ENCODE measurements at regions not wholly inside any gene's neighbourhood (a gene's known extent, or its start where the extent isn't known, plus 50 kb on each side); places are given as distances from the start of the nearest gene placed in this dataset.

DNA sequence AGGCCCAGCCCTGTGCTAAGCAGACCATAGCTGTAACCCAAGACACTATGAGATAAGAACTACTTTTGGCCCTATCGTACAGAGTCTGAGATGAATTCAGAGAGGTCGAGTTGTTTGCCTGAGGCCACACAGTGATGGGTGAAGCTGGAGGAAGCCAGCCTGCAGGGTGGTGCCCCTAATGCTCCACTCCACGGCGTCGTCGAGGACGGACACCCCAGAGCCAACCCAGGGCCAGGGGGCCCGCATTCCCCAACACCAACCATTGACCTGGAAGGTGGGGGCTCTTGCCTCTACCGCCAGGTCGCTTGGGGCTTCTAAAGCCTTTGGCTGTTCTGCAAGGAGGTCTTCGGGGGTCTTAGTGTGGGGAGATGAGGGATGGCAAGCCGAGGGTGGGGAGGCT, 84.1 kb downstream of the IRF8 start:
- no peaks in the 10 kb centered on the region for H3K27me3 ChIP-seq (ENCODE audit: control insufficient read depth in 1 of 2, insufficient read depth in 2 of 2, low read length in 2 of 2)
- no peak overlapping the region for H3K9ac ChIP-seq (ENCODE audit: low read depth in 1 of 2, low read length in 2 of 2)
- peaks cover 43 to 45% of the 10 kb centered on the region in 2 donors for H3K4me1 ChIP-seq (ENCODE audit: control insufficient read depth in 1 of 2, insufficient read depth in 2 of 2, low read length in 2 of 2)
- no peaks in the 10 kb centered on the region for H3K36me3 ChIP-seq (ENCODE audit: control insufficient read depth in 1 of 2, insufficient read depth in 2 of 2, low read length in 2 of 2)
- H3K27ac ChIP-seq (ENCODE audit: low read depth, low read length): no peak overlapping the region
- no peak overlapping the region for H3K4me3 ChIP-seq (ENCODE audit: low read depth in 1 of 2, low read length in 2 of 2)
- H3K9me3 ChIP-seq (ENCODE audit: control insufficient read depth in 1 of 2, low read length in 2 of 2): no peaks in the 10 kb centered on the region

DNA sequence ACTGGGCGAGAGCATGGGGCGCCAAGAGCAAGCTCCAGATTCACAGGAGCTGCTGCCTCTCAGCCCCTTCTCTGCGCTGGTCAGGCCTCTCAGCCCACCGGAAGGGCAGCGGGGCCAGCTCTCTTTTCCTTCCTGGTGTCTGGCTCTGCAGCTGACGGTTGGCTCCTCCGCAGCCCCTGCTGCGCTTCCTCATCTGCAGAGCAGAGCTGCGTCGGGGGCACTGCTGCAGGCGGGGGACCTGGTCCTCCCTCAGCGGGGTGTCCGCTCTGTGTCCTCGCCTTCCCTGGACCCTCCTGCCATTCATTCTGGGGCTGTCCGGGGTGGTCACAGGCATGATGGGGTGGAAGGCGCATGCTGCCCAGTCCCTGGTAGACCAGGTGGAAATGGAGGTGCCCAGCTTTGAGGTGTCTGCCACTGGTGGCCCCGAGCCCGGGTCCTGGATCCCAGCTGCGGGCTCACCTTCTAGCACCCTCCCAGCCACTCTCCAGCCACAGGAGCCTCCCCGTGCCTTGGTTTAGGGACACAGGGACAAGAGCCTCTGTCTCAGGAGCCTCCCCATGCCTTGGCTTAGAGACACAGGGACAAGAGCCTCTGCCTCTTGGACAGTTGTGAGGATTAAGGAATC, 84.8 kb downstream of the IRF8 start:
- no peaks in the 10 kb centered on the region for H3K36me3 ChIP-seq (ENCODE audit: control insufficient read depth in 1 of 2, insufficient read depth in 2 of 2, low read length in 2 of 2)
- peak overlapping the region in 1 of 2 donors; percentile 15 for H3K9ac ChIP-seq (ENCODE audit: low read depth in 1 of 2, low read length in 2 of 2)
- no peaks in the 10 kb centered on the region for H3K9me3 ChIP-seq (ENCODE audit: control insufficient read depth in 1 of 2, low read length in 2 of 2)
- H3K4me3 ChIP-seq (ENCODE audit: low read depth in 1 of 2, low read length in 2 of 2): no peak overlapping the region
- no peak overlapping the region for H3K27ac ChIP-seq (ENCODE audit: low read depth, low read length)
- H3K4me1 ChIP-seq (ENCODE audit: control insufficient read depth in 1 of 2, insufficient read depth in 2 of 2, low read length in 2 of 2): peaks cover 43 to 45% of the 10 kb centered on the region in 2 donors
- H3K27me3 ChIP-seq (ENCODE audit: control insufficient read depth in 1 of 2, insufficient read depth in 2 of 2, low read length in 2 of 2): no peaks in the 10 kb centered on the region

DNA sequence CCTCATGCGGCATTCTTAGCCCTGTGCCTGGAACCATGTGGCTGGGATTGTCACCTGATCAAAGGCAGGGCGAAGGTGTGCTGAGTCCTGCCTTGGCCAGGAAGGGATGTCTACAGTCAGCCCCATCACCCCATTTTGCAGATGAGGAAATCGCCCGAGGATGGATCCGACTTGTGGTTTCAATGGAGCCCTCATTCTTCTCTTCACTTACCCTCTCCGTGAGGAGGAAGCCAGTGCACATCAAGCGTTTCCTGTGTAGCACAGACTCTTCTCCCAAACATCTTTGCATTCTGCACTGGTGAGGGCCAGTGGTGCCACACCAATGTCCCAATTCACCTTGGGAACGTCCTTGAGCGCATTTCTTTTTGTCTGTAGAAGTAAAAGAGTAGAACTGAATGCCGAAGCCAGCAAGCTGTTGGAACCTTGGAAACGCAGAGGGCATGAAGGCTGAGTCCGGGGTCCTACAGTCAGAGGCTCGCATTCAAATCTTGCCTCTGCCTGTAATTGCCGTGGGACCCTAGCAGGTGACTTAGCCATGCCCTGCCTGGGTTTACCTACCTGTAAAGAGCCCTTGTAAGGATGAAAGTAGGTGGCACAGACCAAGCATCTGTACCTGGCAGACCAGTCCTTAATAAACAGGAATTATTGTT, 85.4 kb downstream of the IRF8 start:
- Histone ChIP-seq H3K9me3 (ENCODE audit: control insufficient read depth in 1 of 2, low read length in 2 of 2) (no peaks in the 10 kb centered on the region), H3K4me1 (ENCODE audit: control insufficient read depth in 1 of 2, insufficient read depth in 2 of 2, low read length in 2 of 2) (peaks cover 39 to 40% of the 10 kb centered on the region in 2 donors), H3K27ac (ENCODE audit: low read depth, low read length) (no peak overlapping the region), H3K36me3 (ENCODE audit: control insufficient read depth in 1 of 2, insufficient read depth in 2 of 2, low read length in 2 of 2) (no peaks in the 10 kb centered on the region), H3K4me3 (ENCODE audit: low read depth in 1 of 2, low read length in 2 of 2) (no peak overlapping the region), H3K9ac (ENCODE audit: low read depth in 1 of 2, low read length in 2 of 2) (no peak overlapping the region), H3K27me3 (ENCODE audit: control insufficient read depth in 1 of 2, insufficient read depth in 2 of 2, low read length in 2 of 2) (no peaks in the 10 kb centered on the region)

DNA sequence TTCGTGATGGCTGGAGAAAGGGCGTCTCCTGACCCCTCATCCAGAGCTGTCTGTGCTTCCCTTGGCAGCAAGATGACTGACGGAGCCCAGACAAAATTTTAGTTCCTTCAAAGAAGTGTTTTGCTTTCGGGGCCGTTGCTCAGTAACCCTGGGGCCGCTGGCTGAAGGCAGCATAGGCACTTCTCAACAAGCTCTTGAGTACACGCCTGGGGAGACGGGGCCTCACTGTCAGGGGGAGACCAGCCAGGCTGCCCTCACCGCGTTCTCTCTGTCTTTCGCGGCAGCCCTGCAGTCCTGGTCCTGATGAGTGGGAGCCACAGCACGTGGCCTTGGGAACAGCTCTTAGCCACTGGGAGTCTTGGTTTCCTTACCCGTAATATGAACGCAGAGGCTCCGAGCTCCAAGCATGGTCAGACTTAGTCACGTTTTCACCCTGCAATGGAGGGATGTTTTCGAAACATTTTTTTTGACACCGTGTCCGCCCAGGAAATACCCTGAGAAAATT, 86.0 kb downstream of the IRF8 start:
- Histone ChIP-seq H3K9me3 (ENCODE audit: control insufficient read depth in 1 of 2, low read length in 2 of 2) (no peaks in the 10 kb centered on the region), H3K27me3 (ENCODE audit: control insufficient read depth in 1 of 2, insufficient read depth in 2 of 2, low read length in 2 of 2) (no peaks in the 10 kb centered on the region), H3K36me3 (ENCODE audit: control insufficient read depth in 1 of 2, insufficient read depth in 2 of 2, low read length in 2 of 2) (no peaks in the 10 kb centered on the region), H3K9ac (ENCODE audit: low read depth in 1 of 2, low read length in 2 of 2) (no peak overlapping the region), H3K4me3 (ENCODE audit: low read depth in 1 of 2, low read length in 2 of 2) (no peak overlapping the region), H3K27ac (ENCODE audit: low read depth, low read length) (no peak overlapping the region), H3K4me1 (ENCODE audit: control insufficient read depth in 1 of 2, insufficient read depth in 2 of 2, low read length in 2 of 2) (peaks cover 35 to 37% of the 10 kb centered on the region in 2 donors)

DNA sequence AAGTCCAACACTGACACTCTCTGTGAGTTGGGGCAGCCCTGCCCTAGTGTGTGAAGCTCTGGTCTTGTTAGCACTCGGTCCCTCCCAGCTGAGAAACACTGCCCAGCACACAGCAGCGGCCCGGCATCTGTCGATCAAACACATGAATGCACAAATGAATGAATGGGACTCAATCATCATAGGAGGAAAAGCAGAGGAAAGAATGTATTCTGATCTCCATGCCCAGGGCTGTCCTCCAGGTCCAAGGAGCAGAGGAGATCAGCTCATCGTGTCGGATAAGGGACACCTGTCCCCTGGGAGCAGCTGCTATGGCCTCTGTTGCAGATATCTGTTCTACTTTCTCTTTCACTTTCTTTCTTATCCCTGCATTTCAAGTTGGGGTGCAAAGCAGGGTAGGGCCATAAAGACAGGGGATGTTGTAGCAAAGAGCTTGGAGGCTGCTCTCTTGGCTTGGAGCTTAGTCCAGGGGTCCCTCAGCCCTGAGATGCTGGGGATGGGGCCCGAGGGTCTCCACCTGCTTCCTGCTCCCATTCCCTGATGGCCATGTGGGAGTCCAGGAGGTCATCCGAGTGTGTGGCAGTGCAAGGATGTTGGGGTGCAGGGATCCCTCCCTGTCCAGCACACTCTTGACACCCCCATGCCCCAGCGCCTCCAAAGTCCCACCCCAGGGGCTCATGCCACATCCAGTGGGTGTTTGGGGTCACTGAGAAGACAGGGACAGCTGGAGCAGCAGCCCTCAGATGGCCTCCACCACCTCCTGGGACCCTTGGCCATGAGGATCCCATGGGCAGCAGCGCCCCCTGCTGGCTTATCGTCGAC, 88.2 kb downstream of the IRF8 start:
- Histone ChIP-seq H3K4me1 (ENCODE audit: control insufficient read depth in 1 of 2, insufficient read depth in 2 of 2, low read length in 2 of 2) (peaks cover 35 to 37% of the 10 kb centered on the region in 2 donors), H3K9ac (ENCODE audit: low read depth in 1 of 2, low read length in 2 of 2) (peak overlapping the region; percentile 40 to 48), H3K36me3 (ENCODE audit: control insufficient read depth in 1 of 2, insufficient read depth in 2 of 2, low read length in 2 of 2) (no peaks in the 10 kb centered on the region), H3K27ac (ENCODE audit: low read depth, low read length) (peak overlapping the region; percentile 41), H3K4me3 (ENCODE audit: low read depth in 1 of 2, low read length in 2 of 2) (peak overlapping the region; percentile 47 to 57), H3K27me3 (ENCODE audit: control insufficient read depth in 1 of 2, insufficient read depth in 2 of 2, low read length in 2 of 2) (no peaks in the 10 kb centered on the region), H3K9me3 (ENCODE audit: control insufficient read depth in 1 of 2, low read length in 2 of 2) (no peaks in the 10 kb centered on the region)

DNA sequence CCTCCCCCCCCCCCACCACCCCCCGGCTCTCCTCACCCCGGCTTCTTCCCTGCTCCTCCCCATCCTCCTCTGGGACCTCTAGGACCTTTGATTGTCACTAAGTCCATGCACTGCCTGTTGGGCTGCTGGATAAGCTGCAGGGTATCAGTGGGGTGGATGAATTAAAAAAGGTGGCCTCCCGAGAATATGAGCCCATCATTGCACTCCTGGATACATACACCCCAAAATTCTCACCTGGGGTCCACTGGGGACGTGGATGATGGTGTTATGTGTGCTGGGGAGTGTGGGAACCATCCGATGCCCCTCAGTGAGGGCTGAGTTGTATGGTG, 88.8 kb downstream of the IRF8 start:
- Histone ChIP-seq H3K36me3 (ENCODE audit: control insufficient read depth in 1 of 2, insufficient read depth in 2 of 2, low read length in 2 of 2) (no peaks in the 10 kb centered on the region), H3K4me1 (ENCODE audit: control insufficient read depth in 1 of 2, insufficient read depth in 2 of 2, low read length in 2 of 2) (peaks cover 35 to 37% of the 10 kb centered on the region in 2 donors), H3K4me3 (ENCODE audit: low read depth in 1 of 2, low read length in 2 of 2) (no peak overlapping the region), H3K9me3 (ENCODE audit: control insufficient read depth in 1 of 2, low read length in 2 of 2) (no peaks in the 10 kb centered on the region), H3K27ac (ENCODE audit: low read depth, low read length) (no peak overlapping the region), H3K9ac (ENCODE audit: low read depth in 1 of 2, low read length in 2 of 2) (no peak overlapping the region), H3K27me3 (ENCODE audit: control insufficient read depth in 1 of 2, insufficient read depth in 2 of 2, low read length in 2 of 2) (peaks cover 0 to 3% of the 10 kb centered on the region in 2 donors)

DNA sequence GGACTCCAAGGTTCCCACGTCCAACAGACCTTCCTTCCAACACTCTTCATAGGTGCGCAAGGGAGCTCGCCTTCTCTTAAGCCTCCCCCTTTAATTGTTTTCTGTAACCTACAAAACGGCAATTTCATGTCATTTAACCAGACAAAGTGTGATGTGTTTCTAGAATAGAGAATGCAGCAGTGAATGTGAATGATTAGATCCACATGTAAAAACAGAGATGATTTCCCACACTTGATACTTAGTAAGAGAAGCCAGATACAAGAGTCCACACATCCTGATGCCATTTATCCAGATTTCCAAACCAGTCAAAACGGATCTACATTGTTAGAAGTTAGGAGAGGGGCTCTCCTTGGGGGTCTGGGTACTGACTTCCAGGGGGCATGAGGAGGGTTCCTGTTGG, 89.3 kb downstream of the IRF8 start:
- no peak overlapping the region for H3K27ac ChIP-seq (ENCODE audit: low read depth, low read length)
- H3K4me1 ChIP-seq (ENCODE audit: control insufficient read depth in 1 of 2, insufficient read depth in 2 of 2, low read length in 2 of 2): peaks cover 34 to 35% of the 10 kb centered on the region in 2 donors
- no peak overlapping the region for H3K9ac ChIP-seq (ENCODE audit: low read depth in 1 of 2, low read length in 2 of 2)
- H3K4me3 ChIP-seq (ENCODE audit: low read depth in 1 of 2, low read length in 2 of 2): no peak overlapping the region
- H3K36me3 ChIP-seq (ENCODE audit: control insufficient read depth in 1 of 2, insufficient read depth in 2 of 2, low read length in 2 of 2): no peaks in the 10 kb centered on the region
- H3K27me3 ChIP-seq (ENCODE audit: control insufficient read depth in 1 of 2, insufficient read depth in 2 of 2, low read length in 2 of 2): peaks cover 0 to 4% of the 10 kb centered on the region in 2 donors
- H3K9me3 ChIP-seq (ENCODE audit: control insufficient read depth in 1 of 2, low read length in 2 of 2): no peaks in the 10 kb centered on the region

DNA sequence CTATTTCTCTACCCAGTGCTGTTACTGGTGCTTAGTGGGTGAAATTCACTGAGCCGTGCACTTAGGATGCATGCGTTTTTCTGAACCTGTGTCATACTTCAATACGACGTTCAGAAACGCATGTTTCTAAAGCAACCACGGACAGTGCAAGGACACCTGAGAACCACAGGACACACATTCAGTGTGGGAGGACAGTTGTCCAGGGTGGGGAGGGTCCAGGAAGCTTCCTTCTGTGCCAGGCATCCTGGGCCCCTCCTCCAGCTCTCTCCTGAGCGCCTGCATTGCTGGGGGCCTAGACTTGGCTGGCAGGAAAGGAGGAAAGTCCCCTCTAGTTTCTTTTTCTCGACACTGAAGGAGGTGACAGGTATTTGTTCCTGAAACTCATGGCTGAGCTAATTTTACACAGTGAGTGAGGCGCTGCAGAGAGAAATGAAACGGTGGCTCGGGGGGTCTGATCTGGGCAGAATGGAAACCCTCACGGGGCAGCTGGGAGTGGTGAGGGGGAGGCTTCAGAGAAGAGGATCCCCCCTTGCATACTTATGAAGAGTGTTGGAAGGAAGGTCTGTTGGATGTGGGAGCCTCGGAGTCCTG, 89.9 kb downstream of the IRF8 start:
- Histone ChIP-seq H3K27ac (ENCODE audit: low read depth, low read length) (no peak overlapping the region), H3K9ac (ENCODE audit: low read depth in 1 of 2, low read length in 2 of 2) (no peak overlapping the region), H3K27me3 (ENCODE audit: control insufficient read depth in 1 of 2, insufficient read depth in 2 of 2, low read length in 2 of 2) (peaks cover 0 to 6% of the 10 kb centered on the region in 2 donors), H3K9me3 (ENCODE audit: control insufficient read depth in 1 of 2, low read length in 2 of 2) (no peaks in the 10 kb centered on the region), H3K4me1 (ENCODE audit: control insufficient read depth in 1 of 2, insufficient read depth in 2 of 2, low read length in 2 of 2) (peaks cover 31 to 35% of the 10 kb centered on the region in 2 donors), H3K4me3 (ENCODE audit: low read depth in 1 of 2, low read length in 2 of 2) (no peak overlapping the region), H3K36me3 (ENCODE audit: control insufficient read depth in 1 of 2, insufficient read depth in 2 of 2, low read length in 2 of 2) (no peaks in the 10 kb centered on the region)

DNA sequence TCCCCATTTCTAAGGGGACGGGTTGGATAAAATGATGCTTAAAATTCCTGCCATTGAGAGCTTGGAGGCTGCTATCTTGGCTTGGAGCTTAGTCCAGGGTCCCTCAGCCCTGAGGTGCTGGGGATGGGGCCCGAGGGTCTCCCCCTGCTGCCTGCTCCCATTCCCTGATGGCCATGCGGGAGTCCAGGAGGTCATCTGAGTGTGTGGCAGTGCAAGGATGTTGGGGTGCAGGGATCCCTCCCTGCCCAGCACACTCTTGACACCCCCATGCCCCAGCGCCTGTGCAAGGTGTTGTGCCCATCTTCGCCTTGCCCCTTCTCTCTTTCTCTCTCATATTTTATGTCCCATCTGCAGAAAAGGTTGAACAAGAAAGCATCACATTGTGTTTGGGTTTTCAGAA, 90.4 kb downstream of the IRF8 start:
- Histone ChIP-seq H3K9ac (ENCODE audit: low read depth in 1 of 2, low read length in 2 of 2) (no peak overlapping the region), H3K4me3 (ENCODE audit: low read depth in 1 of 2, low read length in 2 of 2) (no peak overlapping the region), H3K27ac (ENCODE audit: low read depth, low read length) (no peak overlapping the region), H3K4me1 (ENCODE audit: control insufficient read depth in 1 of 2, insufficient read depth in 2 of 2, low read length in 2 of 2) (peaks cover 25 to 31% of the 10 kb centered on the region in 2 donors), H3K27me3 (ENCODE audit: control insufficient read depth in 1 of 2, insufficient read depth in 2 of 2, low read length in 2 of 2) (peaks cover 0 to 8% of the 10 kb centered on the region in 2 donors), H3K9me3 (ENCODE audit: control insufficient read depth in 1 of 2, low read length in 2 of 2) (no peaks in the 10 kb centered on the region), H3K36me3 (ENCODE audit: control insufficient read depth in 1 of 2, insufficient read depth in 2 of 2, low read length in 2 of 2) (no peaks in the 10 kb centered on the region)
